KBM-7 (cell line): ENCODE measurements at regions not wholly inside any gene's neighbourhood (a gene's known extent, or its start where the extent isn't known, plus 50 kb on each side); places are given as distances from the start of the nearest gene placed in this dataset.

Source experiments
- DNase-seq: peaks from one replicate; pipeline ENCODE4 v3.0.0-alpha.2; 2015
- in situ Hi-C: fragments of 300-500 bp; cut with MboI; formaldehyde crosslinking; loops from 2 replicates; pipeline ENCODE4 v1.14.3; 2020; ENCODE audit warnings: low sequenced_read_pairs, low pct_unique_long_range_greater_than_20kb, mixed read lengths

- no peak for DNase-seq
Measured at GRCh38 chr12:58529897-58530741, 390.2 kb downstream of the LRIG3 start.

GRCh38 chr12:58530742-58531062 is 389.6 kb downstream of the LRIG3 start:
- in situ Hi-C loops = no loop called here
- DNase-seq = no peak

More at GRCh38 chr12:58529897-58530741, 390.2 kb downstream of the LRIG3 start:
- in situ Hi-C loops = no loop called here

GRCh38 chr12:58532855-58533608 is 387.3 kb downstream of the LRIG3 start:
- no peak for DNase-seq
- in situ Hi-C loops = no loop called here

GRCh38 chr12:58533652-58534051 is 386.7 kb downstream of the LRIG3 start:
- in situ Hi-C loops = no loop called here
- no peak for DNase-seq

- in situ Hi-C loops = no loop called here
- no peak for DNase-seq
Measured at GRCh38 chr12:58537278-58537677, 383.0 kb downstream of the LRIG3 start.

- in situ Hi-C loops = no loop called here
Measured at GRCh38 chr12:58539295-58539694, 381.0 kb downstream of the LRIG3 start.

GRCh38 chr12:58540480-58541299 is 379.6 kb downstream of the LRIG3 start:
- in situ Hi-C loops = no loop called here
- DNase-seq = peak; percentile 67

More at GRCh38 chr12:58539295-58539694, 381.0 kb downstream of the LRIG3 start:
- DNase-seq = no peak

GRCh38 chr12:58541300-58541690 is 379.0 kb downstream of the LRIG3 start:
- in situ Hi-C loops = no loop called here
- no peak for DNase-seq

- no peak for DNase-seq
- in situ Hi-C loops = no loop called here
Measured at GRCh38 chr12:58544281-58544680, 376.0 kb downstream of the LRIG3 start.

GRCh38 chr12:58547217-58547616 is 373.1 kb downstream of the LRIG3 start:
- in situ Hi-C loops = no loop called here
- no peak for DNase-seq

GRCh38 chr12:58548801-58549200 is 371.5 kb downstream of the LRIG3 start:
- DNase-seq = no peak
- in situ Hi-C loops = no loop called here

GRCh38 chr12:58554522-58555157 is 365.7 kb downstream of the LRIG3 start:
- in situ Hi-C loops = no loop called here
- no peak for DNase-seq

- in situ Hi-C loops = no loop called here
Measured at GRCh38 chr12:58557171-58557570, 363.1 kb downstream of the LRIG3 start.

GRCh38 chr12:58557661-58558060 is 362.6 kb downstream of the LRIG3 start:
- DNase-seq = no peak

More at GRCh38 chr12:58557171-58557570, 363.1 kb downstream of the LRIG3 start:
- DNase-seq = no peak

GRCh38 chr12:58563621-58564020 is 356.7 kb downstream of the LRIG3 start:
- in situ Hi-C loops = no loop called here
- no peak for DNase-seq

More at GRCh38 chr12:58557661-58558060, 362.6 kb downstream of the LRIG3 start:
- in situ Hi-C loops = no loop called here

GRCh38 chr12:58564721-58565120 is 355.6 kb downstream of the LRIG3 start:
- in situ Hi-C loops = no loop called here
- no peak for DNase-seq

GRCh38 chr12:58566599-58566998 is 353.7 kb downstream of the LRIG3 start:
- in situ Hi-C loops = no loop called here
- DNase-seq = no peak

- DNase-seq = no peak
- in situ Hi-C loops = no loop called here
Measured at GRCh38 chr12:58567189-58567588, 353.1 kb downstream of the LRIG3 start.

- no peak for DNase-seq
- in situ Hi-C loops = no loop called here
Measured at GRCh38 chr12:58570411-58570810, 349.9 kb downstream of the LRIG3 start.
